Neural cell (in vitro differentiated cells): ENCODE measurements at regions not wholly inside any gene's neighbourhood (a gene's known extent, or its start where the extent isn't known, plus 50 kb on each side); places are given as distances from the start of the nearest gene placed in this dataset.

Experiments
- H2AFZ ChIP-seq: fragments of 200-600, 300-800 bp; sonication (generic), shearing (Covaris generic); 2 replicates; pipeline ENCODE4 v1.6.0; 2014; ENCODE audit warnings: low read depth, mild to moderate bottlenecking, antibody characterized with exemption, low read length, moderate library complexity
- H3F3A ChIP-seq: fragments of 200-600 bp; shearing (Covaris generic); 2 replicates; pipeline ENCODE4 v1.6.1; 2016; ENCODE audit warnings: mild to moderate bottlenecking, moderate library complexity, mixed read lengths, antibody characterized with exemption, low read length; ENCODE audit not compliant: insufficient read depth, poor library complexity, severe bottlenecking
- H3K27ac ChIP-seq: fragments of 200-600, 300-800 bp; sonication (generic), shearing (Covaris generic); 2 replicates; pipeline ENCODE4 v1.5.1; 2014; ENCODE audit warnings: mild to moderate bottlenecking, low read length, moderate library complexity
- H3K27me3 ChIP-seq: fragments of 300-800, 200-600 bp; sonication (generic), shearing (Covaris generic); 2 replicates; pipeline ENCODE4 v1.6.0; 2014; ENCODE audit warnings: mild to moderate bottlenecking, low read depth, low read length, moderate library complexity; ENCODE audit not compliant: insufficient read depth
- H3K36me3 ChIP-seq: fragments of 300-800, 200-600 bp; sonication (generic), shearing (Covaris generic); 2 replicates; pipeline ENCODE4 v1.5.1; 2014; ENCODE audit warnings: mild to moderate bottlenecking, antibody characterized with exemption, low read length, moderate library complexity; ENCODE audit not compliant: insufficient read depth
- H3K4me2 ChIP-seq: fragments of 300-800, 200-600 bp; sonication (generic), shearing (Covaris generic); 2 replicates; pipeline ENCODE4 v1.6.0; 2014; ENCODE audit warnings: mild to moderate bottlenecking, low read length
- H3K4me3 ChIP-seq: fragments of 300-800, 200-600 bp; sonication (generic), shearing (Covaris generic); 2 replicates; pipeline ENCODE4 v1.5.1; 2014; ENCODE audit warnings: mild to moderate bottlenecking, low read length, moderate library complexity
- H3K79me2 ChIP-seq: fragments of 200-600 bp; shearing (Covaris generic); replicated peaks from 2 replicates; pipeline ENCODE4 v1.6.0; 2014; ENCODE audit warnings: mild to moderate bottlenecking, low read length, moderate library complexity; ENCODE audit not compliant: insufficient read depth
- H3K9ac ChIP-seq: fragments of 300-800, 200-600 bp; sonication (generic), shearing (Covaris generic); 2 replicates; pipeline ENCODE4 v1.6.1; 2016; ENCODE audit warnings: mild to moderate bottlenecking, low read length, mixed read lengths
- H3K9me2 ChIP-seq: fragments of 200-600 bp; shearing (Covaris generic); 2 replicates; pipeline ENCODE4 v1.6.1; 2016; ENCODE audit warnings: mild to moderate bottlenecking, low read length, mixed read lengths; ENCODE audit not compliant: insufficient read depth
- H3K9me3 ChIP-seq: fragments of 200-600, 300-800 bp; sonication (generic), shearing (Covaris generic); 2 replicates; pipeline ENCODE4 v1.6.1; 2016; ENCODE audit warnings: mild to moderate bottlenecking, mixed run types, low read length, moderate library complexity, mixed read lengths
- H4K20me1 ChIP-seq: fragments of 200-600 bp; shearing (Covaris generic); 2 replicates; pipeline ENCODE4 v1.6.1; 2016; ENCODE audit warnings: mild to moderate bottlenecking, mixed run types; ENCODE audit not compliant: insufficient read depth
- CTCF ChIP-seq: fragments of 450-650 bp; IDR thresholded peaks from 2 replicates; pipeline ENCODE4 v1.5.1; 2014; ENCODE audit warnings: antibody characterized with exemption, mild to moderate bottlenecking, moderate library complexity; ENCODE audit not compliant: poor library complexity, severe bottlenecking
- EP300 ChIP-seq: fragments of 450-650 bp; conservative IDR thresholded peaks from 2 replicates; pipeline ENCODE4 v1.6.1; 2014; ENCODE audit warnings: antibody characterized with exemption, mild to moderate bottlenecking, moderate library complexity; ENCODE audit not compliant: poor library complexity, severe bottlenecking
- EZH2 ChIP-seq: fragments of 200-600, 300-800 bp; shearing (Covaris generic), sonication (generic); IDR thresholded peaks from 2 replicates; pipeline ENCODE4 v1.6.1; 2014; ENCODE audit warnings: antibody characterized with exemption, low read length, borderline replicate concordance, mild to moderate bottlenecking; ENCODE audit not compliant: insufficient read depth, poor library complexity, severe bottlenecking
- MXI1 ChIP-seq: fragments of 450-650 bp; conservative IDR thresholded peaks from 2 replicates; pipeline ENCODE4 v1.6.1; 2014; ENCODE audit warnings: antibody characterized with exemption, mild to moderate bottlenecking; ENCODE audit not compliant: poor library complexity, severe bottlenecking
- POLR2AphosphoS5 ChIP-seq: IDR thresholded peaks from 2 replicates; pipeline ENCODE4 v1.6.1; 2012
- RAD21 ChIP-seq: fragments of 450-650 bp; conservative IDR thresholded peaks from 2 replicates; pipeline ENCODE4 v1.6.1; 2014; ENCODE audit warnings: antibody characterized with exemption, mild to moderate bottlenecking, moderate library complexity
- REST ChIP-seq: IDR thresholded peaks from 2 replicates; pipeline ENCODE4 v1.6.1; 2012; ENCODE audit warnings: borderline replicate concordance
- SMC3 ChIP-seq: fragments of 450-650 bp; conservative IDR thresholded peaks from 2 replicates; pipeline ENCODE4 v1.6.1; 2014; ENCODE audit warnings: antibody characterized with exemption, mild to moderate bottlenecking, moderate library complexity; ENCODE audit not compliant: poor library complexity
- TAF1 ChIP-seq: IDR thresholded peaks from 2 replicates; pipeline ENCODE4 v1.6.1; 2012; ENCODE audit warnings: low read depth

GRCh38 chr6:50143011-50143719 is 93.4 kb upstream of the DEFB112 start:
- H3K79me2 ChIP-seq = no peaks in the 10 kb centered on the region
- H3F3A ChIP-seq = no peaks in the 10 kb centered on the region
- H3K9ac ChIP-seq = no peak overlapping the region
- H2AFZ ChIP-seq = no peak overlapping the region
- no peak overlapping the region for H3K4me3 ChIP-seq
- H3K4me2 ChIP-seq = no peak overlapping the region
- no peak overlapping the region for H3K27ac ChIP-seq
- H3K36me3 ChIP-seq = no peaks in the 10 kb centered on the region
- H3K27me3 ChIP-seq = no peaks in the 10 kb centered on the region
- no peaks in the 10 kb centered on the region for H3K9me2 ChIP-seq
- H4K20me1 ChIP-seq = no peaks in the 10 kb centered on the region
- H3K9me3 ChIP-seq = no peaks in the 10 kb centered on the region
- TF ChIP-seq TAF1 (no peak), SMC3 (no peak), MXI1 (no peak), RAD21 (no peak), EP300 (no peak), CTCF (no peak), EZH2 (no peak), REST (no peak), POLR2AphosphoS5 (no peak)

DNA sequence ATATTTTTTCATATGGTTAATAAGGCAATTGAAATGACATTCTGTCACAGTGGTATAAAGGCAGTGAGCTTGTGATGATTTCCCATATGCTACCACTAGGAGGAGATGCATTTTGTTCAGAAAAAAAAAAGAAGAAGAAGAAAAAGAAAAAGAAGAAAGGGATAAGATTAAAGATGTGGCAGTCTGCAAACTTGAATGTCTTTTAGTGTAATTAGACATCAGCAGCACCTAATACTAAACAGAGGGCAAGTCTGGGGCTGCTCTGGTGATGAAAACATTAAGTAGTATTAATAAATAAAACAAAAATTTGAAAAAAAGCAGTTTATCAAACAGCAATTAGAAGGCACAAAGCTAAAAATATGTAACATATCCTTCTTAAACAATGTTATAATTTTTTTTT is 95.4 kb upstream of the DEFB112 start:
- H3K9ac ChIP-seq = no peak overlapping the region
- H3K36me3 ChIP-seq = no peaks in the 10 kb centered on the region
- no peaks in the 10 kb centered on the region for H3K9me2 ChIP-seq
- H3K27ac ChIP-seq = no peak overlapping the region
- no peak overlapping the region for H3K4me3 ChIP-seq
- no peaks in the 10 kb centered on the region for H4K20me1 ChIP-seq
- TF ChIP-seq REST (no peak), RAD21 (peak; percentile 38), CTCF (peak; percentile 60), MXI1 (no peak), TAF1 (no peak), SMC3 (peak; percentile 43), POLR2AphosphoS5 (no peak), EP300 (no peak), EZH2 (no peak)
- no peak overlapping the region for H2AFZ ChIP-seq
- no peaks in the 10 kb centered on the region for H3K9me3 ChIP-seq
- no peaks in the 10 kb centered on the region for H3F3A ChIP-seq
- no peaks in the 10 kb centered on the region for H3K27me3 ChIP-seq
- H3K79me2 ChIP-seq = no peaks in the 10 kb centered on the region
- no peak overlapping the region for H3K4me2 ChIP-seq
